ENCODE measurements at regions not wholly inside any gene's neighbourhood (a gene's known extent, or its start where the extent isn't known, plus 50 kb on each side); places are given as distances from the start of the nearest gene placed in this dataset.

GRCh38 chr1:70790232-70790923 lies 257.2 kb downstream of the PTGER3 start:
- TF ChIP-seq NCOR1 (IDR thresholded peaks at IDR 0.05), result no peak
- TF ChIP-seq CREB5 (CRISPR knock-in tag; IDR thresholded peaks at IDR 0.05), result no peak
- TF ChIP-seq SIN3B (IDR thresholded peaks at IDR 0.05; ENCODE audit: low read depth), result no peak
- TF ChIP-seq KAT7 (CRISPR knock-in tag; IDR thresholded peaks at IDR 0.05; ENCODE audit: borderline replicate concordance), result no peak
- TF ChIP-seq CCAR2 (IDR thresholded peaks at IDR 0.05; ENCODE audit: low read depth, low read length), result no peak

All from K562 (cell line).